Thymus (tissue), 11 donors: ENCODE measurements at regions not wholly inside any gene's neighbourhood (a gene's known extent, or its start where the extent isn't known, plus 50 kb on each side); places are given as distances from the start of the nearest gene placed in this dataset.

Experiments used
- DNase-seq, 9 donors: peaks; one replicate each; pipeline ENCODE4 v3.0.0-alpha.2; 2013; ENCODE audit warnings: low spot score in 9 of 9, low read depth in 6 of 9, missing footprints in 1 of 9
- H3K27ac ChIP-seq, 2 donors: one replicate each; pipeline ENCODE4 v1.5.1; 2013; ENCODE audit warnings: control low read depth in 1 of 2, low read depth in 1 of 2, low read length in 1 of 2, mild to moderate bottlenecking in 1 of 2, moderate library complexity in 1 of 2
- H3K27me3 ChIP-seq, 2 donors: one replicate each; pipeline ENCODE4 v1.5.1; 2013; ENCODE audit warnings: low read length in 1 of 2; ENCODE audit not compliant: control insufficient read depth in 2 of 2, insufficient read depth in 1 of 2
- H3K36me3 ChIP-seq, 2 donors: one replicate each; pipeline ENCODE4 v1.5.1; 2013; ENCODE audit warnings: low read length in 1 of 2, mild to moderate bottlenecking in 1 of 2, moderate library complexity in 1 of 2; ENCODE audit not compliant: control insufficient read depth in 2 of 2, insufficient read depth in 2 of 2
- H3K4me1 ChIP-seq, 2 donors: one replicate each; pipeline ENCODE4 v1.5.1; 2013; ENCODE audit warnings: low read length in 2 of 2; ENCODE audit not compliant: control insufficient read depth in 2 of 2, insufficient read depth in 2 of 2
- H3K4me3 ChIP-seq, 2 donors: one replicate each; pipeline ENCODE4 v1.5.1; 2013; ENCODE audit warnings: low read length in 2 of 2, control low read depth in 1 of 2, mild to moderate bottlenecking in 1 of 2
- H3K9me3 ChIP-seq, 2 donors: one replicate each; pipeline ENCODE4 v1.5.1; 2013; ENCODE audit warnings: low read length in 1 of 2, mild to moderate bottlenecking in 1 of 2; ENCODE audit not compliant: control insufficient read depth in 2 of 2, insufficient read depth in 1 of 2
- WGBS: extraction: QIAGEN DNeasy Blood & Tissue Kit; methylation state at CpG from one replicate; pipeline ENCODE4 v1.1.7; 2013; 5-methylcytosine and 5-hydroxymethylcytosine counted together
- donor health status: healthy.

DNA sequence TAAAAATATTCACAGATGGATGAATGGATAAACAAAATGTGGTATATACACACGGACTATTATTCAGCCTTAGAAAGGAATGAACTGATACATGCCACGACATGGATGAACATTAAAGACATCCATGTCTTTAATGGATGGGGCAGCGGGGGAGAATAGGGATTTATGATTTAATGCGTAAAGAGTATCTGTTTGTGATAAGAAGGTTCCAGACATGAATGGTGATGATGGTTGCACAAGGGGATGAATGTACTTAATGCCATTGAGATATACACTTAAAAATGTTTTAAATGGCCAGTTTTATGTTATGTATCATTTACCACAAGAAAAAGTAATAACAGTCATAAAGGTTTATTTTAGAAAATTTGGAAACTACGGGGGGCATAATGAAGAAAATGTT, 108.6 kb upstream of the WLS start:
- Histone ChIP-seq H3K36me3 (no peaks in the 10 kb centered on the region), H3K9me3 (no peaks in the 10 kb centered on the region), H3K4me3 (no peak overlapping the region), H3K27ac (no peak overlapping the region), H3K4me1 (no peaks in the 10 kb centered on the region), H3K27me3 (no peaks in the 10 kb centered on the region)
- DNase-seq, result no peak
- WGBS, result 96% methylated on average over 5 of the region's 5 CpGs

DNA sequence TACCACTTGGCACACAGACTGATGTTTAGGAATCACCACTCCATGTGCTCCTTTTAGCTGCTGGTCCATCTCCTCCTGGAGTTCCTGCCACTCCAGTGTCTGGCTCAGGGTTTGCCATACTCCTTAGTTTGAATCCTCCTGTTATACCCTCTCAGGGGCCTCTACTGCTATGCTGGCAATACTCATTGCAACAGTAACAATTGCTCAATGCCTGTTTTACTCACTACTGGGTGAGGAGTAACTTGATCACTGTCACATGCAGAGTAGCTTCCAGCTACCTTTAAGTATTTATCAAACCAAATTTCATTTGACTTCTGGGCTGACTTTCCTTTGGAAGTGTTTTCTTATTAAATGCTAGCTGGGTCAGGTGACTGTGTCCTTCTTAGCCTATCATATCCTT, 107.2 kb upstream of the WLS start:
- Histone ChIP-seq H3K27me3 (no peaks in the 10 kb centered on the region), H3K36me3 (no peaks in the 10 kb centered on the region), H3K9me3 (no peaks in the 10 kb centered on the region), H3K4me3 (no peak overlapping the region), H3K27ac (no peak overlapping the region), H3K4me1 (no peaks in the 10 kb centered on the region)
- DNase-seq, result no peak

DNA sequence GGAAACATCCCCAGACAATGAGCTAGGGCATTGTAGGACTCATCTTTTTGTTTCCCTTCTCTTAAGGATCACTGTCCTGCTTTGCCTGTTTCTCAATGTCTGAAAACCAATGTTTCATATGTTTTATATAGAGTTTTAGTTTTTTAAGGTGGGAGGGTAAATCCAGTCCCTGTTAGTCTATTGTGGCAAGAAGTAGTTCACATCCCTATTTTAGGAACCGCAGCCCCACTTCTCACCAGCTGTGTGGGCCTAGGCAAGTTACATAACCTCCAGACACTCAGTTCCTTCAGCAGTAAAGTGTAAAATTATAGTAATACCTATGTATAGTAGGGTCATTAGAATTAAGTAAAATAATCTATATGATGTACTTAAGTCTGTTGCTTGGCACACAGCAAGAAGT, 105.8 kb upstream of the WLS start:
- Histone ChIP-seq H3K4me1 (no peaks in the 10 kb centered on the region), H3K27ac (no peak overlapping the region), H3K27me3 (no peaks in the 10 kb centered on the region), H3K4me3 (no peak overlapping the region), H3K9me3 (no peaks in the 10 kb centered on the region), H3K36me3 (no peaks in the 10 kb centered on the region)
- no peak for DNase-seq
- WGBS, result 96% methylated on average over 1 of the region's 1 CpG

DNA sequence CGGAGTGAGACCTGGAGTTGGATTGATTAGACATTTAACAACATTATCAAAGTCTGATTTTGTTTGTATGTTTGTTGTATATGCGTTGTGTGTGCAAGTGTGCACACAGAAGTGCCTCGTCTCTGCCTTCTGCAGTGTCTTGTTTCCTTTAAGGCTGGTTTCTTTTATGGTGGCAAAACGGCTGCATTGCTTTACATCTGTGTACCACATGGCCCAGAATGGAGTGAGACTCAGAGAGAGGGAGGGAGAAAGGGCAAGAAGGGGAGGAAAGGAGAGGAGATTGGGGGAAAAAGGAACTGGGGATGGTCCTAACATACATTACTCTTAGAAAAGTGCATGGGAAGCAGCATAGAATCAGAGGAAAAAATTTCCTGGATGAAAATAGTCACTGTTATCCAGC, 99.7 kb upstream of the WLS start:
- H3K27ac ChIP-seq, result no peak overlapping the region
- no peak overlapping the region for H3K4me3 ChIP-seq
- H3K9me3 ChIP-seq, result no peaks in the 10 kb centered on the region
- H3K4me1 ChIP-seq, result no peaks in the 10 kb centered on the region
- no peaks in the 10 kb centered on the region for H3K36me3 ChIP-seq
- DNase-seq, result no peak
- WGBS, result 89% methylated on average over 4 of the region's 4 CpGs
- no peaks in the 10 kb centered on the region for H3K27me3 ChIP-seq

DNA sequence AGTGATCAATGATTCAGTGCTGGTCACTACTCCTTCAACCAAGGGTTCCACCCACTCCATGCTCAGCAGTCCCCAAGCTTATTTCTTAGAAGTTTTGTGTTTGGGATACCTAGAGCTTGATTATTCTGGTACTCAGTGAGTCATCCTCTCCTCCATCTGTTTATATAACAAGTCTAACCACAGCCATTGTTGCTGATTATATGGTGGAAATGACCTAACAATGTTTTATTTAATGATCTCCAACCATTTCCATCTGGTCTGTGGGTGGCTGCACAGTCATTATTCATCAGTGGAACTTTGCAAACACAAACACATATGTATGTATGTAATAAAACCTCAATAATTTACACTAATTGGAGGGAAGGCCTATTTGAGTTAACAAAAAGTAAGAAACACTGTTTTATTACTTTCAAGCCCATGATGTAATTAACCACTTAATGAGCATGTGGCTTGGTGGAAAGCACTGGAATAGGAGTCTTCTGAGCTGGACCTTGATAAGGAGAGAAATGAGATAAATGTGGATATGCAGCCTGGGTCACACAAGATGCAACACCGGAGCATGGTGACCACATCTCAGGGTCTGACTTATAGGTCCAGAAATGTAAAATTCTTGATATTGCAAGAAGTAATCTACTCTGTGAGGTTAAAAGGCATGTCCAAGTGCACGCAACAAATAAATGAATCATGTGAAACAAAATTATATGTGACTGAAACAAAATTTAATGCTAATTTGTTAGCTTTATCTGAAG, 99.0 kb upstream of the WLS start:
- H3K27me3 ChIP-seq, result no peaks in the 10 kb centered on the region
- over 99% methylated on average over 2 of the region's 2 CpGs for WGBS
- no peaks in the 10 kb centered on the region for H3K36me3 ChIP-seq
- H3K4me3 ChIP-seq, result no peak overlapping the region
- no peak overlapping the region for H3K27ac ChIP-seq
- no peaks in the 10 kb centered on the region for H3K4me1 ChIP-seq
- H3K9me3 ChIP-seq, result no peaks in the 10 kb centered on the region
- no peak for DNase-seq

DNA sequence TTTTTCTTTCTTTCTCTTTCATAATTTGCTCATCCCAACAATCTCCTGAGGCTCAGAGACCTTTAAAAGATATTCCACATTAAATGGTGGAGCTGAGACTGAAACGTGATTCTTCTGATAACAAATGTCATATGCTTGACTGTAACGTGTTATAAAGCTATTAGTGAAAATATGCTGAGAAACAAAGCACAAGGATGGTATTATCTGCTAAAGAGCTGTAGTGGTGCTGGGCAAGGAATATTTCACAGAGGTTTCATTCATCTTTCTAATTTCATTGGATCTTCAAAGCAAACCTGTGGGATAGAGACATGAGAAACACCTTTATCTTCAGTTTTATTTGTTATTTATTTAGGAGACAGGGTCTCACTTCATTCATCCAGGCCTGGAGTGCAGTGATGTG, 98.1 kb upstream of the WLS start:
- no peaks in the 10 kb centered on the region for H3K9me3 ChIP-seq
- DNase-seq, result no peak
- H3K27me3 ChIP-seq, result no peaks in the 10 kb centered on the region
- no peak overlapping the region for H3K27ac ChIP-seq
- WGBS, result 86% methylated on average over 2 of the region's 2 CpGs
- H3K36me3 ChIP-seq, result no peaks in the 10 kb centered on the region
- H3K4me3 ChIP-seq, result no peak overlapping the region
- no peaks in the 10 kb centered on the region for H3K4me1 ChIP-seq

DNA sequence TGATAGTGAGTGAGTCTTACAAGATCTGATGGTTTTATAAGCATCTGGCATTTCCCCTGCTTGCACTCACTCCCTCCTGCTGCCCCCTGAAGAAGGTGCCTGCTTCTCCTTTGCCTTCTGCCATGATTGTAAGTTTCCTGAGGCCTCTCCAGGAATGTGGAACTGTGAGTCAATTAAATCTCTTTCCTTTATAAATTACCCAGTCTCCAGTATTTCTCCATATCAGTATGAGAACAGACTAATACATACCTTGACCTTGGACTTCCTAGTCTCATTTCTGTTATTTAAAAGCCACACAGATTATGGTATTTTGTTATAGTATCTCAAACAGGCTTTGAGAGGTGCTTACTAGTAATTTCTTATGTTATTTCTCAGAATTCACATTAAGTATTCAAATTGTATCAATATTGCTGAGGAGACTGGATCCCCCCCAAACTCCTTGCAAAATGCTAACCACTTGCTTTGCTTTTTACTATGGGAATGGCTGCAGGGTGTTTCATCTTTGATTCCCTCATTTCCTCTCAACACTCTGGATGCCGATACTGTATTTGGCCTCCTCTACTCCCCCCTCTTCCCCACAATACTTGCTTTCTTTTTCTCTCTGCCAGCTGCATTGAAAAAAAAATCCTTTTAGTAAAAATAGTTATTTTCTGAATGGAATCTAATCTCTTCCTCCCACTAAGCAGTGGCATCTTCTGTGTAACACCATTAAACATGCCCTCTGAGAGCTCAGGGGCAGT, 96.9 kb upstream of the WLS start:
- no peaks in the 10 kb centered on the region for H3K9me3 ChIP-seq

DNA sequence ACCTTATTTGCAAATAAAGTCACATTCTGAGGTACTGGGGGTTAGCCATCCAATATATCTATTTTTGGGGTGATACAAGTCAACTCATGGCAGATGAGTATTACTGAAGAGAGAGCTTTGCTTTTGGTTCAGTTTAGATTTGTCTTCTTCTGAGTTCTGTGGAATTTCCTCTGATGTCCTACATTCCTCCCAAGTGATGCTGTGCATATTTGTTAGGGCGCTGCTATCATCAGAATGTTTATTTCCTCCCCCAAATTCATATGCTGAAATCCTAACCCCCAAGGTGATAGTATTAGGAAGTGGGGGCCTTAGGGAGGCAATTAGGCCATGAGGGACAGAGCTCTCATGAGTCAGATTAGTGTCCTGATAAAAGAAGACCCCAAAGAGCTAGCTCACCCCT, 96.2 kb upstream of the WLS start:
- DNase-seq, result no peak
- WGBS, result 92% methylated on average over 1 of the region's 1 CpG
- Histone ChIP-seq H3K27ac (no peak overlapping the region), H3K9me3 (no peaks in the 10 kb centered on the region), H3K36me3 (no peaks in the 10 kb centered on the region), H3K27me3 (no peaks in the 10 kb centered on the region), H3K4me3 (no peak overlapping the region), H3K4me1 (no peaks in the 10 kb centered on the region)

More for the DNA sequence above, 96.9 kb upstream of the WLS start:
- Histone ChIP-seq H3K27me3 (no peaks in the 10 kb centered on the region), H3K27ac (no peak overlapping the region), H3K36me3 (no peaks in the 10 kb centered on the region), H3K4me1 (no peaks in the 10 kb centered on the region), H3K4me3 (no peak overlapping the region)
- DNase-seq, result no peak
- WGBS, result 75% methylated on average over 1 of the region's 1 CpG

DNA sequence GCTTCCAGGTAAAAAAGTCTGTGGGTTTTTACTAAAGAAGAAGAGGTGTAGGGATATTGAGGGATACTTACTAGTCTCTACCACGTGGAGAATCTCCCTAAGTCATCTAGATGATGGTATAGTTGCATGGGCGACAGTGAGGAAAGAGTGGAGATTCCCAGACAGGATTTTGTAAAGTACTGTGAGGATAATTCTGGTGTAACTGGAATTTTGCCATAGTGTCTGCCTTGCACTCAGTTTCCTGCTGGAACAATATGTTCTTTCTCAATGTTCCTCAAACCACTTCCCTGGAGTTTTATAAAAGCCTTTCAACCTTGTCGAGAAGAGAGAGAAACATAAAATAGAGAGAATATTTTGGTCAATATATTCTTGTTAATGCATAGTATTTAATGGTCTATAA, 95.1 kb upstream of the WLS start:
- no peaks in the 10 kb centered on the region for H3K27me3 ChIP-seq
- DNase-seq, result no peak
- no peaks in the 10 kb centered on the region for H3K9me3 ChIP-seq
- no peaks in the 10 kb centered on the region for H3K36me3 ChIP-seq
- no peak overlapping the region for H3K27ac ChIP-seq
- 89% methylated on average over 3 of the region's 3 CpGs for WGBS
- no peak overlapping the region for H3K4me3 ChIP-seq
- no peaks in the 10 kb centered on the region for H3K4me1 ChIP-seq
